H1 (cell line): ENCODE measurements at regions not wholly inside any gene's neighbourhood (a gene's known extent, or its start where the extent isn't known, plus 50 kb on each side); places are given as distances from the start of the nearest gene placed in this dataset.

ENCODE experiments used
- CTCF ChIA-PET: fragments of 300-600 bp; sonication (Branson Sonifier 250); formaldehyde crosslinking; loops from one replicate; lab custom pipeline; 2021; ENCODE audit not compliant: partially characterized antibody; lab: Charles Lee
- POLR2A ChIA-PET: fragments of 300-600 bp; sonication (Branson Sonifier 250); formaldehyde crosslinking; loops from one replicate; lab custom pipeline; 2021; ENCODE audit warnings: inconsistent platforms; ENCODE audit not compliant: partially characterized antibody; lab: Charles Lee
- DNase-seq, 2 experiments: peaks; one replicate each; pipeline versions ENCODE4 v3.0.0 to v3.0.0-alpha.2; 2010 to 2022; ENCODE audit warnings: low spot score in 2 of 2, low read depth in 1 of 2, mixed read lengths in 1 of 2
- FAIRE-seq: peaks from 2 replicates; lab custom pipeline; 2011; peaks lifted over from hg19 to GRCh38; lab: Jason Lieb, UNC
- H2AFZ ChIP-seq: 2 replicates; pipeline ENCODE4 v1.8.1; 2012; ENCODE audit warnings: low read length, inconsistent platforms
- H2AK5ac ChIP-seq: 2 replicates; pipeline ENCODE4 v1.6.1; 2013; ENCODE audit warnings: low read depth, low read length
- H2BK120ac ChIP-seq: replicated peaks from 2 replicates; pipeline ENCODE3; 2013; ENCODE audit warnings: low read depth, low read length, inconsistent platforms
- H2BK12ac ChIP-seq: 2 replicates; pipeline ENCODE4 v1.6.1; 2013; ENCODE audit warnings: low read depth, low read length
- H2BK15ac ChIP-seq: 2 replicates; pipeline ENCODE4 v1.6.1; 2013; ENCODE audit warnings: low read length
- H2BK20ac ChIP-seq: 2 replicates; pipeline ENCODE4 v1.6.1; 2013; ENCODE audit warnings: low read length
- H2BK5ac ChIP-seq: 2 replicates; pipeline ENCODE4 v1.6.1; 2013; ENCODE audit warnings: low read depth, low read length
- H3K14ac ChIP-seq: 2 replicates; pipeline ENCODE4 v1.6.1; 2013; ENCODE audit warnings: inconsistent platforms; ENCODE audit not compliant: insufficient read length
- H3K18ac ChIP-seq: 2 replicates; pipeline ENCODE4 v1.6.1; 2013; ENCODE audit warnings: low read length; ENCODE audit errors: extremely low read depth
- H3K23ac ChIP-seq: 2 replicates; pipeline ENCODE4 v1.6.1; 2013; ENCODE audit warnings: inconsistent platforms; ENCODE audit not compliant: insufficient read length
- H3K23me2 ChIP-seq: 2 replicates; pipeline ENCODE4 v1.6.1; 2013; ENCODE audit warnings: low read depth, low read length
- H3K27ac ChIP-seq: 2 replicates; pipeline ENCODE4 v1.6.1; 2011; ENCODE audit warnings: low read depth, low read length, inconsistent platforms
- H3K27me3 ChIP-seq, 4 experiments: replicated peaks in 1 of 4; 1 replicate in 1 of 4; 2 replicates in 3 of 4; pipeline versions ENCODE4 v1.6.1 to v1.8.1; 2011 to 2013; ENCODE audit warnings: low read length in 3 of 4, mild to moderate bottlenecking in 3 of 4, inconsistent platforms in 2 of 4, mixed read lengths in 2 of 4, moderate library complexity in 1 of 4; ENCODE audit not compliant: control insufficient read depth in 3 of 4, insufficient read depth in 3 of 4; ENCODE audit errors: extremely low read depth in 1 of 4
- H3K36me3 ChIP-seq, 4 experiments: 2 replicates each; pipeline versions ENCODE4 v1.6.1 to v1.8.1; 2011 to 2013; ENCODE audit warnings: mild to moderate bottlenecking in 4 of 4, low read length in 3 of 4, moderate library complexity in 2 of 4, control low read depth in 1 of 4, inconsistent platforms in 1 of 4; ENCODE audit not compliant: insufficient read depth in 4 of 4, control insufficient read depth in 2 of 4
- H3K4ac ChIP-seq: replicated peaks from 2 replicates; pipeline ENCODE3; 2013; ENCODE audit warnings: low read length, low read depth, mixed read lengths, inconsistent platforms; ENCODE audit not compliant: insufficient read length
- H3K4me1 ChIP-seq, 4 experiments: replicated peaks in 1 of 4; 1 replicate in 1 of 4; 2 replicates in 3 of 4; pipeline versions ENCODE4 v1.6.1 to v1.8.1; 2011 to 2013; ENCODE audit warnings: low read length in 3 of 4, inconsistent platforms in 2 of 4, mixed read lengths in 1 of 4; ENCODE audit not compliant: insufficient read depth in 4 of 4, control insufficient read depth in 3 of 4
- H3K4me2 ChIP-seq, 2 experiments: 2 replicates each; pipeline versions ENCODE4 v1.6.1 to v1.8.1; 2011 to 2013; ENCODE audit warnings: low read depth in 2 of 2, low read length in 2 of 2, control low read depth in 1 of 2, inconsistent platforms in 1 of 2, mild to moderate bottlenecking in 1 of 2; ENCODE audit not compliant: insufficient read depth in 1 of 2
- H3K4me3 ChIP-seq, 4 experiments: fragments of 200-600, 300-600 bp in 1 of 4; sonication (generic), shearing (Covaris generic), sonication (Bioruptor Twin) in 1 of 4; 2 replicates each; pipeline versions ENCODE4 v1.5.1 to v1.8.1; 2011 to 2016; ENCODE audit warnings: low read length in 4 of 4, low read depth in 3 of 4, control low read depth in 2 of 4, inconsistent platforms in 2 of 4, mild to moderate bottlenecking in 2 of 4, mixed read lengths in 1 of 4, moderate library complexity in 1 of 4; ENCODE audit not compliant: insufficient read depth in 2 of 4; ENCODE audit errors: extremely low read depth in 1 of 4
- H3K56ac ChIP-seq: replicated peaks from 2 replicates; pipeline ENCODE3; 2013; ENCODE audit warnings: low read depth, mild to moderate bottlenecking, mixed read lengths, low read length, inconsistent platforms; ENCODE audit not compliant: insufficient read length
- H3K79me1 ChIP-seq: 2 replicates; pipeline ENCODE4 v1.6.1; 2013; ENCODE audit warnings: low read depth, low read length, control low read depth
- H3K79me2 ChIP-seq, 2 experiments: 2 replicates each; pipeline versions ENCODE4 v1.6.1 to v1.8.1; 2012 to 2013; ENCODE audit warnings: low read length in 2 of 2, mild to moderate bottlenecking in 2 of 2, inconsistent platforms in 1 of 2; ENCODE audit not compliant: insufficient read depth in 2 of 2, control insufficient read depth in 1 of 2
- H3K9ac ChIP-seq, 4 experiments: replicated peaks in 1 of 4; 1 replicate in 1 of 4; 2 replicates in 3 of 4; pipeline versions ENCODE4 v1.6.1 to v1.8.1; 2011 to 2013; ENCODE audit warnings: low read depth in 3 of 4, low read length in 3 of 4, control low read depth in 2 of 4, mild to moderate bottlenecking in 2 of 4, moderate library complexity in 2 of 4, inconsistent platforms in 1 of 4; ENCODE audit errors: extremely low read depth in 1 of 4
- H3K9me3 ChIP-seq, 2 experiments: 2 replicates each; pipeline versions ENCODE4 v1.6.1 to v1.8.1; 2012 to 2013; ENCODE audit warnings: mild to moderate bottlenecking in 2 of 2, moderate library complexity in 2 of 2, control low read depth in 1 of 2, inconsistent platforms in 1 of 2, low read depth in 1 of 2, low read length in 1 of 2, mixed read lengths in 1 of 2; ENCODE audit not compliant: insufficient read depth in 2 of 2
- H4K20me1 ChIP-seq, 2 experiments: replicated peaks in 1 of 2; 2 replicates each; pipeline versions ENCODE3 to v1.8.1; 2011 to 2013; ENCODE audit warnings: inconsistent platforms in 2 of 2, low read length in 2 of 2, mild to moderate bottlenecking in 1 of 2; ENCODE audit not compliant: insufficient read depth in 2 of 2, control insufficient read depth in 1 of 2
- H4K5ac ChIP-seq: 2 replicates; pipeline ENCODE4 v1.6.1; 2013; ENCODE audit warnings: low read length, low read depth, mixed read lengths, inconsistent platforms; ENCODE audit not compliant: insufficient read length
- H4K8ac ChIP-seq: 2 replicates; pipeline ENCODE4 v1.8.0; 2013; ENCODE audit warnings: mild to moderate bottlenecking, moderate library complexity, low read length, inconsistent platforms; ENCODE audit not compliant: insufficient read depth; ENCODE audit errors: extremely low read depth
- H4K91ac ChIP-seq: replicated peaks from 2 replicates; pipeline ENCODE3; 2013; ENCODE audit warnings: low read length, mixed read lengths, inconsistent platforms; ENCODE audit not compliant: insufficient read length
- ATF2 ChIP-seq: IDR thresholded peaks from 2 replicates; pipeline ENCODE4 v1.6.1; 2012; ENCODE audit warnings: low read length, inconsistent platforms
- CHD1 ChIP-seq: IDR thresholded peaks from 2 replicates; pipeline ENCODE4 v1.6.1; 2012; ENCODE audit warnings: low read depth, low read length, improper control_type of control experiment
- EZH2 ChIP-seq: fragments of 200-600 bp; sonication (generic); IDR thresholded peaks from 2 replicates; pipeline ENCODE4 v1.7.1; 2012; ENCODE audit warnings: low read depth, mild to moderate bottlenecking, moderate library complexity, low read length, inconsistent platforms; ENCODE audit not compliant: severe bottlenecking
- KDM5A ChIP-seq: fragments of 200-600 bp; IDR thresholded peaks from 2 replicates; pipeline ENCODE4 v1.7.1; 2012; ENCODE audit warnings: mild to moderate bottlenecking, low read length, inconsistent platforms, mixed read lengths
- MAX ChIP-seq: IDR thresholded peaks from 2 replicates; pipeline ENCODE4 v1.6.1; 2012; ENCODE audit warnings: inconsistent platforms
- NRF1 ChIP-seq: IDR thresholded peaks from 2 replicates; pipeline ENCODE4 v1.6.1; 2011; ENCODE audit warnings: mild to moderate bottlenecking, low read depth, low read length, improper control_type of control experiment
- RBBP5 ChIP-seq: IDR thresholded peaks from 2 replicates; pipeline ENCODE4 v1.7.1; 2012; ENCODE audit warnings: low read depth, mild to moderate bottlenecking, inconsistent platforms, low read length, moderate library complexity, borderline replicate concordance
- SIX5 ChIP-seq: IDR thresholded peaks from 2 replicates; pipeline ENCODE4 v1.6.1; 2011; ENCODE audit warnings: mild to moderate bottlenecking, low read depth, low read length
- SP4 ChIP-seq: IDR thresholded peaks from 2 replicates; pipeline ENCODE4 v1.6.1; 2012; ENCODE audit warnings: low read length, inconsistent platforms
- TBP ChIP-seq: IDR thresholded peaks from 2 replicates; pipeline ENCODE4 v1.6.1; 2011; ENCODE audit warnings: low read depth, low read length, improper control_type of control experiment
- WGBS, 2 experiments: shearing (Covaris generic) in 1 of 2; methylation state at CpG; one replicate each; pipeline versions ENCODE4 v1.1.6 to v1.1.7; 2013 to 2015; ENCODE audit warnings: low lambda C conversion rate in 2 of 2, mixed read lengths in 2 of 2, inconsistent platforms in 1 of 2, low coverage in 1 of 2, missing lambda C conversion rate in 1 of 2; ENCODE audit not compliant: insufficient replicate concordance in 2 of 2, insufficient coverage in 1 of 2, insufficient read length in 1 of 2; ENCODE audit errors: extremely low coverage in 1 of 2, missing lambda C conversion rate in 1 of 2; 5-methylcytosine and 5-hydroxymethylcytosine counted together

GRCh38 chr12:40499856-40500255, 192.4 kb upstream of the CNTN1 start (continued):
- no peak for TF ChIP-seq KDM5A

GRCh38 chr12:40502322-40502721, 189.9 kb upstream of the CNTN1 start:
- Histone ChIP-seq H3K4me3 (no peak overlapping the region), H3K14ac (no peak overlapping the region), H2BK20ac (no peak overlapping the region), H4K20me1 (no peaks in the 10 kb centered on the region), H3K27ac (no peak overlapping the region), H3K4me1 (no peaks in the 10 kb centered on the region), H2BK5ac (no peak overlapping the region), H3K23ac (no peak overlapping the region), H2AK5ac (no peak overlapping the region), H2BK15ac (no peak overlapping the region), H2BK12ac (no peak overlapping the region), H3K27me3 (no peaks in the 10 kb centered on the region), H3K18ac (no peak overlapping the region), H3K23me2 (no peaks in the 10 kb centered on the region), H2BK120ac (no peak overlapping the region), H4K91ac (no peak overlapping the region), H3K9me3 (no peaks in the 10 kb centered on the region), H4K5ac (no peak overlapping the region), H3K36me3 (no peaks in the 10 kb centered on the region), H3K56ac (no peak overlapping the region), H3K4me2 (no peak overlapping the region), H3K79me1 (no peaks in the 10 kb centered on the region), H2AFZ (no peak overlapping the region), H3K9ac (no peak overlapping the region), H3K4ac (no peak overlapping the region), H4K8ac (no peak overlapping the region), H3K79me2 (no peaks in the 10 kb centered on the region)
- CTCF ChIA-PET, result no interaction called here
- FAIRE-seq (no peak), DNase-seq (no peak)
- 82% methylated on average over 3 of the region's 3 CpGs; no CpG with 5 or more reads in 1 of the 2 experiments for WGBS, 2 experiments
- POLR2A ChIA-PET, result no interaction called here
- TF ChIP-seq TBP (no peak), SIX5 (no peak), NRF1 (no peak), RBBP5 (no peak), MAX (no peak), CHD1 (no peak), ATF2 (no peak), EZH2 (no peak), SP4 (no peak)
